ENCODE measurements at regions not wholly inside any gene's neighbourhood (a gene's known extent, or its start where the extent isn't known, plus 50 kb on each side); places are given as distances from the start of the nearest gene placed in this dataset.
"Not testable (repeated sequence)": the region's sequence is repeated elsewhere in the genome, so short reads cannot be mapped to it uniquely, and the experiment has no call there.

DNA sequence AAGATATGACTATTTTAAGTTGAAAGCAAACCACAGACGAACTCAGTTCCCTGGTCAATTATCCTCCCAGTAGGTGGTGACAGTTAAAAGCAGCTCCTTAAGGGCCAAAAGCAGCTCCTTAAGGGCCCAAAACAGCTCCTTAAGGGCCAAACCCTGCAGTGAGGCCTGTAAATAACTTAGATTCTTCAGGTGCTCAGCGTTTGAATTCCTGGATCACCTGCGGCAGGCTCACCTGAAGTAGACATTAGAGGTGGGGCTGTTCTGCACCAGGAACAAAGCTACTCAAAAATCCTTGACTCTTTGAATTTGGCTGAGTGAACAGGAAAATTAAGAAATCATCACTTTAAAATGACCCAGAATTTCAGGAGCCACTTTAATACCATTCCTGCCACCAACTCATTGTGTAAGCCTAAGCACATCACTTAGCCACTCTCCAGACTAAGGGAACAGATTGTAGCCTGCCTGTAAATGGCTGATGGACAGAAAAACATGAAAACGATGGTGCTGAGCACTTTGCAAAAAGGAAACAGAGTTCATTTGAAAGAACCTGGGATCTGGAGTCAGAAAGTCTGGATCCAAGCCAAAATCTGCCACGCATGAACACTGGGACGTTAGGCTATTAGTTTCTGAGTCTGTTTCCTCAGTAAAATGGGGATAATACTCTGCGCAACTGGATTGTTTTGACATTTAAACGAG, 126.9 kb downstream of the LRIG2 start:
- H3K9ac ChIP-seq (ENCODE audit: low read depth in 1 of 2, low read length in 2 of 2), result no peak overlapping the region
- no peaks in the 10 kb centered on the region for H3K9me3 ChIP-seq (ENCODE audit: control insufficient read depth in 1 of 2, low read length in 2 of 2)
- no peaks in the 10 kb centered on the region for H3K36me3 ChIP-seq (ENCODE audit: control insufficient read depth in 1 of 2, insufficient read depth in 2 of 2, low read length in 2 of 2)
- no peak overlapping the region for H3K4me3 ChIP-seq (ENCODE audit: low read depth in 1 of 2, low read length in 2 of 2)
- H3K27ac ChIP-seq (ENCODE audit: low read depth, low read length), result no peak overlapping the region
- peaks cover 0 to 5% of the 10 kb centered on the region in 2 donors for H3K4me1 ChIP-seq (ENCODE audit: control insufficient read depth in 1 of 2, insufficient read depth in 2 of 2, low read length in 2 of 2)
- no peaks in the 10 kb centered on the region for H3K27me3 ChIP-seq (ENCODE audit: control insufficient read depth in 1 of 2, insufficient read depth in 2 of 2, low read length in 2 of 2)

DNA sequence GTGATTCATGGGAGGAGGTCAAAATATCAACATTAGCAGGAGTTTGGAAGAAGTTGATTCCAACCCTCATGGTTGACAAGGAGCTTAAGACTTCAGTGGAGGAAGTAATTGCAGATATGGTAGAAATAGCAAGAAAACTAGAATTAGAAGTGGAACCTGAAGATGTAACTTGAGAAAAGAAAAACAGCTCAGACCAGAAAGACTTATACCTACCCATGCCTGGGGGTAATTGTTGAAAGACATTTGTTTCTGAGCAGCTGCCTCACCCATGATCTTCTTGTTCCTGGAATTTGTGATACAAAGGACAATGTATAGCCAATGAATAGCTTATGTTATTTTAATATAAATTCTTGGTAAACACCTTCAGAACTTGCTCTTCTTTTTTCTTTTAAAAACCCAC, 128.6 kb downstream of the LRIG2 start:
- Histone ChIP-seq H3K9me3 (ENCODE audit: control insufficient read depth in 1 of 2, low read length in 2 of 2) (no peaks in the 10 kb centered on the region), H3K9ac (ENCODE audit: low read depth in 1 of 2, low read length in 2 of 2) (no peak overlapping the region), H3K36me3 (ENCODE audit: control insufficient read depth in 1 of 2, insufficient read depth in 2 of 2, low read length in 2 of 2) (no peaks in the 10 kb centered on the region), H3K27me3 (ENCODE audit: control insufficient read depth in 1 of 2, insufficient read depth in 2 of 2, low read length in 2 of 2) (no peaks in the 10 kb centered on the region), H3K4me1 (ENCODE audit: control insufficient read depth in 1 of 2, insufficient read depth in 2 of 2, low read length in 2 of 2) (peaks cover 0 to 5% of the 10 kb centered on the region in 2 donors), H3K4me3 (ENCODE audit: low read depth in 1 of 2, low read length in 2 of 2) (no peak overlapping the region), H3K27ac (ENCODE audit: low read depth, low read length) (no peak overlapping the region)

DNA sequence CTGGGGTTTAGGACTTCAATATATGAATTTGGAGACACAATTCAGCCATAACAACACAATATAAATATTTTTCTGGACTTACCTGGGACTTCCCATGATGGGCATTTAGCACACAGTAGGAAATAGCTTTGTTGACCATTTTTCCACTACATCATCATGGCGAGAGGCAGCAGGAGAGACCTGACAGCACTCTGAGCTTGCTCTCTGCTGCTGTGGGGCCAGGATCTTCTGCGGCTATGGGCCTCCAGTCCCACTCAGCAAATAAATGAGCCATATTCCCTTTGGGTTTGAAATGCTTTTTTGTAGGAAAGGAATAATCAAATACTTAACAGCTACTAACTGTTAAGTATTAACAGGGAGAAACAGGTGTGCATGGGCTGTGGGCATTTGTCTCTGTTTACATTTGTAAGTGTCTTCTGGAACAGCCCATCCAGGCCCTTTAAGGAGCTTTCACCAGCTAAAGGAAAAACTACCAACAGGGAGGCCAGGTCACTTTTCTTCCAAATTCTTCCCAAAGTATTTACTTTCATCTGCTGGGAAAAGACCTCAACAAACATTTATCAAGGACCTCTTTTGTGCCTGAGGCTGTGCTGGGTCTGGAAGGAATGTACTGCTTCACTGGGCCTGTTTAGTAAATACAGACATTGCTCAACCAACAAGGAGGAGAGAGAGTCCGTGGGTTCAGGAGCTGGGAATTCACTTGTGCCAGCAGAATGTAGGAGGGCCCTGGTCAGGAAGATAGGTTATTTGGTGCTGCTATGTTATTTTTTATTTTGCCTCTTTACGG, 133.2 kb downstream of the LRIG2 start:
- Histone ChIP-seq H3K27ac (ENCODE audit: low read depth, low read length) (no peak overlapping the region), H3K9ac (ENCODE audit: low read depth in 1 of 2, low read length in 2 of 2) (no peak overlapping the region), H3K9me3 (ENCODE audit: control insufficient read depth in 1 of 2, low read length in 2 of 2) (no peaks in the 10 kb centered on the region), H3K4me3 (ENCODE audit: low read depth in 1 of 2, low read length in 2 of 2) (no peak overlapping the region), H3K27me3 (ENCODE audit: control insufficient read depth in 1 of 2, insufficient read depth in 2 of 2, low read length in 2 of 2) (no peaks in the 10 kb centered on the region), H3K36me3 (ENCODE audit: control insufficient read depth in 1 of 2, insufficient read depth in 2 of 2, low read length in 2 of 2) (no peaks in the 10 kb centered on the region), H3K4me1 (ENCODE audit: control insufficient read depth in 1 of 2, insufficient read depth in 2 of 2, low read length in 2 of 2) (peaks cover 18 to 25% of the 10 kb centered on the region in 2 donors)

DNA sequence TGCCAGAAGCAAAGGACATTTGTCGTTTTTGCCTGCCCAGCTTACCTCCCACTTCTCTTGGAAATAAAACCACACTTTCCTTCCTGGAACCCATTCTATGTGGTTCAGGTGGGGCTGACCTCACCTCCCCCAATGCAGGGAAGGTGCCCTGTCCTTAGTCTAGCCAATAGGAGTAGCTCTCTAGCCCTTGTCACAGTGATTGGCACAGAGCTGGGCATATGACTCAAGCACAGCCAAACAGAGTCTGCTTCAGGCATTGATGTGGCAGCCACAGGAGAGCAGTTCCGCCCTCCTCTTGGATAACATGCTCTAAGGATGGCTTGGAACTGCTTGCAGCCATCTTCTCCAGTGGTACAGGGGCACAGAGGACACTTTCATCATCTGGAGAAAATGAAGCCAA, 134.0 kb downstream of the LRIG2 start:
- Histone ChIP-seq H3K4me3 (ENCODE audit: low read depth in 1 of 2, low read length in 2 of 2) (no peak overlapping the region), H3K27me3 (ENCODE audit: control insufficient read depth in 1 of 2, insufficient read depth in 2 of 2, low read length in 2 of 2) (no peaks in the 10 kb centered on the region), H3K27ac (ENCODE audit: low read depth, low read length) (no peak overlapping the region), H3K36me3 (ENCODE audit: control insufficient read depth in 1 of 2, insufficient read depth in 2 of 2, low read length in 2 of 2) (no peaks in the 10 kb centered on the region), H3K9me3 (ENCODE audit: control insufficient read depth in 1 of 2, low read length in 2 of 2) (no peaks in the 10 kb centered on the region), H3K9ac (ENCODE audit: low read depth in 1 of 2, low read length in 2 of 2) (no peak overlapping the region), H3K4me1 (ENCODE audit: control insufficient read depth in 1 of 2, insufficient read depth in 2 of 2, low read length in 2 of 2) (peaks cover 18 to 26% of the 10 kb centered on the region in 2 donors)

DNA sequence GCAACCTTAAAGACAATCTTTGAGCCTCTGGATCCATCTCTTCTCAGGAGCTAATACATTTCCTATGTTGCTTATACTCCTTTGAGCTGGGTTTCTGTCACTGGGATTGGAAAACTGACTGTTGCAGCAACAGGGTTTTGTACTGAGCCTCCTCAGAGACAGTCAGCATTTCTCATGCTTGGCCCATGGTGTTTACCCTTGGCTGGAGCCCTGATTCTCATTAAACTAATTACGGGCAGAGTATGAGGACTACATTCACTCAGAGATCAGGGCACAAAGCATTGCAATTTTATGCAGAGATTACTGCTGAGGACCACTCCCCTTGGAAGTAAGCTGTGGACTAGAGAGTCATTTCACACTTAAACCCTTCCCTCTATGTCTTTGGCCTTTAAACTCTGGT, 134.5 kb downstream of the LRIG2 start:
- H3K9ac ChIP-seq (ENCODE audit: low read depth in 1 of 2, low read length in 2 of 2), result no peak overlapping the region
- no peak overlapping the region for H3K4me3 ChIP-seq (ENCODE audit: low read depth in 1 of 2, low read length in 2 of 2)
- no peaks in the 10 kb centered on the region for H3K36me3 ChIP-seq (ENCODE audit: control insufficient read depth in 1 of 2, insufficient read depth in 2 of 2, low read length in 2 of 2)
- no peaks in the 10 kb centered on the region for H3K9me3 ChIP-seq (ENCODE audit: control insufficient read depth in 1 of 2, low read length in 2 of 2)
- no peak overlapping the region for H3K27ac ChIP-seq (ENCODE audit: low read depth, low read length)
- H3K27me3 ChIP-seq (ENCODE audit: control insufficient read depth in 1 of 2, insufficient read depth in 2 of 2, low read length in 2 of 2), result no peaks in the 10 kb centered on the region
- H3K4me1 ChIP-seq (ENCODE audit: control insufficient read depth in 1 of 2, insufficient read depth in 2 of 2, low read length in 2 of 2), result peaks cover 18 to 26% of the 10 kb centered on the region in 2 donors

DNA sequence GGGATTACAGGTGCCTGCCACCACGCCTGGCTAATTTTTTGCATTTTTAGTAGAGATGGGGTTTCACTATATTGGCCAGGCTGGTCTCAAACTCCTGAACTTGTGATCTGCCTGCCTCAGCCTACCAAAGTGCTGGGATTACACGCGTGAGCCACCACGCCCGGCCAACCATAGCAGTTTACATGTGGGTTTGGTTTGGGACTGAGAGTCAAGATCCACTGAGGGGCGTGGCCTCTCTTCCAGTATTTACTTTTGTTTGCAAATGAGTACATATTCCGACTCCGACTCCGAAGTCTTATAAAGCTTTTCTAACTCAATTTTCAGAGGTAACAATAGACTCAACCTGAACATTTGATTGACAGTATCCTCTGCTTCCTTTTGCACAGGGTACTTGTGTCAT, 135.4 kb downstream of the LRIG2 start:
- not testable (repeated sequence) for H3K9ac ChIP-seq (ENCODE audit: low read depth in 1 of 2, low read length in 2 of 2); H3K27me3 ChIP-seq (ENCODE audit: control insufficient read depth in 1 of 2, insufficient read depth in 2 of 2, low read length in 2 of 2); H3K9me3 ChIP-seq (ENCODE audit: control insufficient read depth in 1 of 2, low read length in 2 of 2); H3K27ac ChIP-seq (ENCODE audit: low read depth, low read length); H3K36me3 ChIP-seq (ENCODE audit: control insufficient read depth in 1 of 2, insufficient read depth in 2 of 2, low read length in 2 of 2); H3K4me3 ChIP-seq (ENCODE audit: low read depth in 1 of 2, low read length in 2 of 2)
- H3K4me1 ChIP-seq (ENCODE audit: control insufficient read depth in 1 of 2, insufficient read depth in 2 of 2, low read length in 2 of 2), result peaks cover 18 to 26% of the 10 kb centered on the region in 2 donors

DNA sequence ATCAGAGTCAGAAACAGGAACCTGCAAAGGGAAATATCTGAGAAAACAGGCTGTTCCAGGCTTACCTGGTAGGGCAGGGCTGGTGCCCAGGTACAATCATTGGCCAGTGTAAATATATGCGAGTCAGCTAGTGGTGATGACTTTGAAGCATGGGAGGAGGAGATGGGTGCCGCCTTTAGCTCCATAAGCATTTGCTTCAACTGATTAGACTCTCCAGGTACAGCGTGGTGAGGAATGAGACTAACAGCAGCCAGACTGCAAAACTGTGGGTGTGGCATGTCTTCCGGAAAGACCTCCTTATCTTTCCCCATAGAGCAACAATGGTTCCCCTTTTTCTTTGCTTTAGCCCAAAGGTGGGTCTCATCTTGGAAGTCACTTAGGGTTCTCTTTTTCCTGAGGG, 137.2 kb downstream of the LRIG2 start:
- H3K27ac ChIP-seq (ENCODE audit: low read depth, low read length), result peak overlapping the region; percentile 13
- no peak overlapping the region for H3K9ac ChIP-seq (ENCODE audit: low read depth in 1 of 2, low read length in 2 of 2)

DNA sequence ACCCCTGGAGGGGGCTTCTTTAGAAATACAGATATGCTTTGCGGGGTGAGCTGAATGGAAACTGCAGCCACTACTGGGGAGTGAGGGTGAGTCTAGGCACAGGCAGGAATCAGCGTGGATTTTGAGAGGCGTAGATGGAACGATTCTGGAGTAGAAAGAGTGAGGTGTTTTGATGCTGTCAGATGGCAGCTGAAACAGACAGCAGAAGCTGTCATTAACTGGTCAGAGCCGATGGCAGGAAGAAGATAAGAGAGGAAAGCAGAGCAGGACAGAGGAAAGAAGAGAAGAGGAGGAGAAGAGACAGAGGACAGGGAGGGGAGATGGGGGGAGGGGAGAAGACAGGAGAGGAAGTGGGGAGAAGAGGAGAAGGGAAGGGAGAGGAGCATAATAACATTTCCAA, 138.5 kb downstream of the LRIG2 start:
- Histone ChIP-seq H3K4me1 (ENCODE audit: control insufficient read depth in 1 of 2, insufficient read depth in 2 of 2, low read length in 2 of 2) (peaks cover 19 to 26% of the 10 kb centered on the region in 2 donors), H3K4me3 (ENCODE audit: low read depth in 1 of 2, low read length in 2 of 2) (no peak overlapping the region), H3K36me3 (ENCODE audit: control insufficient read depth in 1 of 2, insufficient read depth in 2 of 2, low read length in 2 of 2) (no peaks in the 10 kb centered on the region), H3K9ac (ENCODE audit: low read depth in 1 of 2, low read length in 2 of 2) (no peak overlapping the region), H3K27ac (ENCODE audit: low read depth, low read length) (no peak overlapping the region), H3K9me3 (ENCODE audit: control insufficient read depth in 1 of 2, low read length in 2 of 2) (peaks cover 0 to 1% of the 10 kb centered on the region in 2 donors), H3K27me3 (ENCODE audit: control insufficient read depth in 1 of 2, insufficient read depth in 2 of 2, low read length in 2 of 2) (no peaks in the 10 kb centered on the region)

More for the DNA sequence above, 137.2 kb downstream of the LRIG2 start:
- no peaks in the 10 kb centered on the region for H3K36me3 ChIP-seq (ENCODE audit: control insufficient read depth in 1 of 2, insufficient read depth in 2 of 2, low read length in 2 of 2)
- peaks cover 0 to under 1% of the 10 kb centered on the region in 2 donors for H3K9me3 ChIP-seq (ENCODE audit: control insufficient read depth in 1 of 2, low read length in 2 of 2)
- no peaks in the 10 kb centered on the region for H3K27me3 ChIP-seq (ENCODE audit: control insufficient read depth in 1 of 2, insufficient read depth in 2 of 2, low read length in 2 of 2)
- peak overlapping the region in 1 of 2 donors; percentile 24 for H3K4me3 ChIP-seq (ENCODE audit: low read depth in 1 of 2, low read length in 2 of 2)
- peaks cover 18 to 26% of the 10 kb centered on the region in 2 donors for H3K4me1 ChIP-seq (ENCODE audit: control insufficient read depth in 1 of 2, insufficient read depth in 2 of 2, low read length in 2 of 2)

DNA sequence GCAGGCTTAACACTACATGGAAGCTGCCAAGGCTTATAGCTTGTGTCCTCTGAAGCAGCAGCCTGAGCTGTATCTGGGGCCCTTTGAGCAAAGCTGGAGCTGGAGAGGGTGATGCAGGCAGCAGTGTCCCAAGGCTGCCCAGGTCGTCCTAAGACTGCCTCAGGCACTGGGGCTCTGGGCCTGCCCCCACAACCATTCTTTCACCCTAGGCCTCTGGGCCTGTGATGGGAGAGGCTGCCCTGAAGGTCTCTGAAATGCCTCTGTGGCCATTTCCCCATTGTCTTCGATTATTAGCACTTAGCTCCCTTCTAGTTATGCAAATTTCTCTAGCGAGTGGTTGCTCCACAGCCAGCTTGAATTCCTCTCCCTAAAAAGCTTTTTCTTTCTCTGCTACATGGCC, 142.0 kb downstream of the LRIG2 start:
- H3K27me3 ChIP-seq (ENCODE audit: control insufficient read depth in 1 of 2, insufficient read depth in 2 of 2, low read length in 2 of 2), result no peaks in the 10 kb centered on the region
- no peaks in the 10 kb centered on the region for H3K36me3 ChIP-seq (ENCODE audit: control insufficient read depth in 1 of 2, insufficient read depth in 2 of 2, low read length in 2 of 2)
- H3K9ac ChIP-seq (ENCODE audit: low read depth in 1 of 2, low read length in 2 of 2), result no peak overlapping the region
- no peak overlapping the region for H3K27ac ChIP-seq (ENCODE audit: low read depth, low read length)
- H3K4me3 ChIP-seq (ENCODE audit: low read depth in 1 of 2, low read length in 2 of 2), result no peak overlapping the region
- H3K4me1 ChIP-seq (ENCODE audit: control insufficient read depth in 1 of 2, insufficient read depth in 2 of 2, low read length in 2 of 2), result peaks cover 29 to 32% of the 10 kb centered on the region in 2 donors
- H3K9me3 ChIP-seq (ENCODE audit: control insufficient read depth in 1 of 2, low read length in 2 of 2), result peaks cover 0 to 1% of the 10 kb centered on the region in 2 donors

DNA sequence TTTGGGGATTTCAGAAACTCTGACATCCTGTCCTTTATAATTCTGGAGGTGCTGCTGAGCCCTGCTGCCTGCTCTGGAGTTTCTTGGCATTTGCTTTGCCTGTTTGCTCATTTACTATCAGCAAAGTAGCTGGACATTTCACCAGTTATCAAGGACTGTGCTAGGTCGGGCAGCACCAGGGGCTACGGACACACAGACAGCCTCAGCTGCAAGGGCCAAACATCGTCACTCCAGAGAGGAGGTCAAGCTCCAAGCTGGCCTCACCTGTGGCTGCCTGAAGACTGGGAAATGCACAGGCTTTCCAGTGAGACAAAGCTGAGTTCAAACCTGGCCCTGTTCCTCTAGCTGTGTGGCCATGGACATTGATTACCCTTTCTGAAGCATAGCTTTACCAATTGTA, 143.7 kb downstream of the LRIG2 start:
- H3K9ac ChIP-seq (ENCODE audit: low read depth in 1 of 2, low read length in 2 of 2), result no peak overlapping the region
- no peaks in the 10 kb centered on the region for H3K27me3 ChIP-seq (ENCODE audit: control insufficient read depth in 1 of 2, insufficient read depth in 2 of 2, low read length in 2 of 2)
- H3K36me3 ChIP-seq (ENCODE audit: control insufficient read depth in 1 of 2, insufficient read depth in 2 of 2, low read length in 2 of 2), result no peaks in the 10 kb centered on the region
- H3K9me3 ChIP-seq (ENCODE audit: control insufficient read depth in 1 of 2, low read length in 2 of 2), result peaks cover 0 to 1% of the 10 kb centered on the region in 2 donors
- H3K27ac ChIP-seq (ENCODE audit: low read depth, low read length), result no peak overlapping the region
- H3K4me1 ChIP-seq (ENCODE audit: control insufficient read depth in 1 of 2, insufficient read depth in 2 of 2, low read length in 2 of 2), result peaks cover 22 to 24% of the 10 kb centered on the region in 2 donors
- no peak overlapping the region for H3K4me3 ChIP-seq (ENCODE audit: low read depth in 1 of 2, low read length in 2 of 2)
